HEK293 (cell line): ENCODE measurements at regions not wholly inside any gene's neighbourhood (a gene's known extent, or its start where the extent isn't known, plus 50 kb on each side); places are given as distances from the start of the nearest gene placed in this dataset.

Source experiments
- FEZF1 ChIP-seq: fragments of 450-650 bp; formaldehyde crosslinking; IDR thresholded peaks from 2 replicates; pipeline ENCODE4 v1.5.1; 2016; ENCODE audit warnings: missing biosample characterization, missing genetic modification characterization
- PBX3 ChIP-seq: sonication (generic); formaldehyde crosslinking; IDR thresholded peaks from 2 replicates; pipeline ENCODE4 v1.8.1; 2022; ENCODE audit warnings: mild to moderate bottlenecking, moderate library complexity, missing genetic modification reagents
- ZNF112 ChIP-seq: fragments of 450-650 bp; formaldehyde crosslinking; IDR thresholded peaks from 2 replicates; pipeline ENCODE4 v1.5.0; 2017; ENCODE audit warnings: missing biosample characterization, missing genetic modification characterization
- ZNF133 ChIP-seq: fragments of 450-650 bp; formaldehyde crosslinking; IDR thresholded peaks from 2 replicates; pipeline ENCODE4 v1.5.1; 2016; ENCODE audit warnings: missing biosample characterization, missing genetic modification characterization
- ZNF530 ChIP-seq: fragments of 450-650 bp; formaldehyde crosslinking; IDR thresholded peaks from 2 replicates; pipeline ENCODE4 v1.5.1; 2016; ENCODE audit warnings: low read depth, missing biosample characterization, missing genetic modification characterization
- ZNF549 ChIP-seq: fragments of 450-650 bp; IDR thresholded peaks from 2 replicates; pipeline ENCODE4 v1.5.1; 2018; ENCODE audit warnings: missing biosample characterization, missing genetic modification characterization, mild to moderate bottlenecking, inconsistent platforms, moderate library complexity
- ZNF791 ChIP-seq: fragments of 450-650 bp; formaldehyde crosslinking; IDR thresholded peaks from 2 replicates; pipeline ENCODE4 v1.5.1; 2016; ENCODE audit warnings: missing biosample characterization, missing genetic modification characterization
- TF ChIP-seq, protein P1 (sequence below): fragments of 450-650 bp; formaldehyde crosslinking; IDR thresholded peaks from 2 replicates; pipeline ENCODE4 v1.5.1; 2016; ENCODE audit warnings: missing biosample characterization, missing genetic modification characterization
- TF ChIP-seq, protein P2 (sequence below): fragments of 450-650 bp; formaldehyde crosslinking; IDR thresholded peaks from 2 replicates; pipeline ENCODE4 v1.5.1; 2016; ENCODE audit warnings: missing biosample characterization, missing genetic modification characterization

DNA sequence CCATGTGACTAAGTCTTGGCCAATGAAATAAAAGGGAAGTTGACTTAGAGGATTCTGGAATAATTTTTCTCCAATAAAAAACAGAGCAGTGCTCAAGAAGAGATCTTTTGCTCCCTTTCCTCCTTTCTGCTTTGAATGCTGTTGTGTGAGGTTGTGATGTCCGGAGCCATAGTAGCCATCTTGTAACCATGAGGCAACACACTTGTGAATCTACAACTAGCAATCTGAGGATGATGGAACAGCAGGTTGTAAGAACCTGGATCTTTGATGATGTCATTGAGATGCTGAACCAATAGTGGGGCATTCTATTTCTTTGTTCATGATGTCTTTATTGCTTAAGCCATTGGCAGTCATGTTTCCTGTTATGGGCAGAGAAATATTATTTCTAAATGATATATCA lies 230.0 kb upstream of the SRRM4 start:
- TF ChIP-seq, protein P1, sequence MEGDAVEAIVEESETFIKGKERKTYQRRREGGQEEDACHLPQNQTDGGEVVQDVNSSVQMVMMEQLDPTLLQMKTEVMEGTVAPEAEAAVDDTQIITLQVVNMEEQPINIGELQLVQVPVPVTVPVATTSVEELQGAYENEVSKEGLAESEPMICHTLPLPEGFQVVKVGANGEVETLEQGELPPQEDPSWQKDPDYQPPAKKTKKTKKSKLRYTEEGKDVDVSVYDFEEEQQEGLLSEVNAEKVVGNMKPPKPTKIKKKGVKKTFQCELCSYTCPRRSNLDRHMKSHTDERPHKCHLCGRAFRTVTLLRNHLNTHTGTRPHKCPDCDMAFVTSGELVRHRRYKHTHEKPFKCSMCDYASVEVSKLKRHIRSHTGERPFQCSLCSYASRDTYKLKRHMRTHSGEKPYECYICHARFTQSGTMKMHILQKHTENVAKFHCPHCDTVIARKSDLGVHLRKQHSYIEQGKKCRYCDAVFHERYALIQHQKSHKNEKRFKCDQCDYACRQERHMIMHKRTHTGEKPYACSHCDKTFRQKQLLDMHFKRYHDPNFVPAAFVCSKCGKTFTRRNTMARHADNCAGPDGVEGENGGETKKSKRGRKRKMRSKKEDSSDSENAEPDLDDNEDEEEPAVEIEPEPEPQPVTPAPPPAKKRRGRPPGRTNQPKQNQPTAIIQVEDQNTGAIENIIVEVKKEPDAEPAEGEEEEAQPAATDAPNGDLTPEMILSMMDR = no peak
- no peak for TF ChIP-seq PBX3 (CRISPR knock-in tag)
- TF ChIP-seq ZNF791 (tag by site-specific recombination) = no peak
- TF ChIP-seq, protein P2, sequence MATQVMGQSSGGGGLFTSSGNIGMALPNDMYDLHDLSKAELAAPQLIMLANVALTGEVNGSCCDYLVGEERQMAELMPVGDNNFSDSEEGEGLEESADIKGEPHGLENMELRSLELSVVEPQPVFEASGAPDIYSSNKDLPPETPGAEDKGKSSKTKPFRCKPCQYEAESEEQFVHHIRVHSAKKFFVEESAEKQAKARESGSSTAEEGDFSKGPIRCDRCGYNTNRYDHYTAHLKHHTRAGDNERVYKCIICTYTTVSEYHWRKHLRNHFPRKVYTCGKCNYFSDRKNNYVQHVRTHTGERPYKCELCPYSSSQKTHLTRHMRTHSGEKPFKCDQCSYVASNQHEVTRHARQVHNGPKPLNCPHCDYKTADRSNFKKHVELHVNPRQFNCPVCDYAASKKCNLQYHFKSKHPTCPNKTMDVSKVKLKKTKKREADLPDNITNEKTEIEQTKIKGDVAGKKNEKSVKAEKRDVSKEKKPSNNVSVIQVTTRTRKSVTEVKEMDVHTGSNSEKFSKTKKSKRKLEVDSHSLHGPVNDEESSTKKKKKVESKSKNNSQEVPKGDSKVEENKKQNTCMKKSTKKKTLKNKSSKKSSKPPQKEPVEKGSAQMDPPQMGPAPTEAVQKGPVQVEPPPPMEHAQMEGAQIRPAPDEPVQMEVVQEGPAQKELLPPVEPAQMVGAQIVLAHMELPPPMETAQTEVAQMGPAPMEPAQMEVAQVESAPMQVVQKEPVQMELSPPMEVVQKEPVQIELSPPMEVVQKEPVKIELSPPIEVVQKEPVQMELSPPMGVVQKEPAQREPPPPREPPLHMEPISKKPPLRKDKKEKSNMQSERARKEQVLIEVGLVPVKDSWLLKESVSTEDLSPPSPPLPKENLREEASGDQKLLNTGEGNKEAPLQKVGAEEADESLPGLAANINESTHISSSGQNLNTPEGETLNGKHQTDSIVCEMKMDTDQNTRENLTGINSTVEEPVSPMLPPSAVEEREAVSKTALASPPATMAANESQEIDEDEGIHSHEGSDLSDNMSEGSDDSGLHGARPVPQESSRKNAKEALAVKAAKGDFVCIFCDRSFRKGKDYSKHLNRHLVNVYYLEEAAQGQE (tag by site-specific recombination) = no peak
- TF ChIP-seq ZNF112 = no peak
- TF ChIP-seq FEZF1 = no peak
- TF ChIP-seq ZNF133 (tag by site-specific recombination) = no peak
- no peak for TF ChIP-seq ZNF549 (tag by site-specific recombination)
- no peak for TF ChIP-seq ZNF530 (tag by site-specific recombination)
